ENCODE measurements at regions not wholly inside any gene's neighbourhood (a gene's known extent, or its start where the extent isn't known, plus 50 kb on each side); places are given as distances from the start of the nearest gene placed in this dataset.

DNA sequence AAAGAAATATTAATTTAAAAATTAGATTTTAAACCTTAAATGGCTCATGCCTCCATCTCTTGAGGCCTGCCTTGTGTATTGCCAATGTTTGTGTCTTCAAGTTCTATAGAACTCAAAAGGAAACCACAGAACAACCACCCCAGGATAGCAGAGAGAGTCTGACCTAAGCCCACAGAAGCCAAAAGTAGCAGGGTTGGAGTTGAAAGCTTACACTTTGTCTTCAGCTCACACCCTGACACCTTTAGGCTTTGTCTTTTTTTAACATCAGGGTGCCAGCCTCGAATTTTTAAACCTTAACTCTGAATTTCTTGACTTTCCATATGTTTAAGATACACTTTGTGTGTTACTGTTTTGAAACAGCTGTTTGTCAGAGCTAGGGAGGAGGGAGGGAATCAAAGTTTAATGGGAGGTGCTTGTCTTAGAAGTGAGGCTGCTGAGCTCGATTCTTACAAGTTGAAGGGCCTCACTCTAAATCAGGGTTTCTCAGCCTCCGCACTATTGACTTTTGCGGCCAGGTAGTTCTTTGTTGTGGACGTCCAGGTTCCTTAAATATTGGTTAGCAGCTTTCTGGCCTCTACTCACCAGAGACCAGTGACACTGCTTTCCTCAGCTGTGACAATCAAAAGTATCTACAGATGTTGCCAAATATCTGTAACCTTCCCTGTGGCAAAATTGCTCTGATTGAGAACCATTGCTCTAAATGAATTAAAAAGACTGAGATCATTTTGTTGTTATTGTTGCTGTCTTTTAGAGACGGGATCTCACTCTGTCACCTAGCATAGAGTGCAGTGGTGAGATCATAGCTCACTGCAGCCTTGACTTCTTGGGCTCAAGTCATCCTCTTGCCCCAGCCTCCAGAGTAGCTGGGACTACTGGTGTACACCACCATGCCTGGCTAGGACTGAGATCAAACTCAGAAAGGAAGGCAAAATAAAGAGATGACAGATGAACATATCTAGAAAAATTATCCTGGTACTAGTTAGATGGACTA lies 139.2 kb upstream of the EOMES start:
- H3K36me3 ChIP-seq (ENCODE audit: insufficient read depth, low read length) = no peaks in the 10 kb centered on the region
- no peaks in the 10 kb centered on the region for H4K20me1 ChIP-seq (ENCODE audit: insufficient read depth)
- no peak overlapping the region for H3K27ac ChIP-seq (ENCODE audit: low read length)
- H3K9ac ChIP-seq (ENCODE audit: low read length) = no peak overlapping the region
- H3K9me2 ChIP-seq (ENCODE audit: insufficient read depth, low read length) = no peaks in the 10 kb centered on the region
- H2AFZ ChIP-seq (ENCODE audit: low read depth, low read length) = no peak overlapping the region
- H3K4me2 ChIP-seq (ENCODE audit: low read length) = no peak overlapping the region
- TF ChIP-seq SMC3 (conservative IDR thresholded peaks at IDR 0.05; ENCODE audit: poor library complexity) (no peak), POLR2AphosphoS5 (IDR thresholded peaks at IDR 0.05) (no peak), TAF1 (IDR thresholded peaks at IDR 0.05; ENCODE audit: low read depth) (no peak), MXI1 (conservative IDR thresholded peaks at IDR 0.05; ENCODE audit: poor library complexity, severe bottlenecking) (no peak), REST (IDR thresholded peaks at IDR 0.05; ENCODE audit: borderline replicate concordance) (no peak), RAD21 (conservative IDR thresholded peaks at IDR 0.05) (no peak), EZH2 (IDR thresholded peaks at IDR 0.05; ENCODE audit: borderline replicate concordance, insufficient read depth, low read length, poor library complexity, severe bottlenecking) (no peak), EP300 (conservative IDR thresholded peaks at IDR 0.05; ENCODE audit: poor library complexity, severe bottlenecking) (no peak)
- TF ChIP-seq, protein P1, sequence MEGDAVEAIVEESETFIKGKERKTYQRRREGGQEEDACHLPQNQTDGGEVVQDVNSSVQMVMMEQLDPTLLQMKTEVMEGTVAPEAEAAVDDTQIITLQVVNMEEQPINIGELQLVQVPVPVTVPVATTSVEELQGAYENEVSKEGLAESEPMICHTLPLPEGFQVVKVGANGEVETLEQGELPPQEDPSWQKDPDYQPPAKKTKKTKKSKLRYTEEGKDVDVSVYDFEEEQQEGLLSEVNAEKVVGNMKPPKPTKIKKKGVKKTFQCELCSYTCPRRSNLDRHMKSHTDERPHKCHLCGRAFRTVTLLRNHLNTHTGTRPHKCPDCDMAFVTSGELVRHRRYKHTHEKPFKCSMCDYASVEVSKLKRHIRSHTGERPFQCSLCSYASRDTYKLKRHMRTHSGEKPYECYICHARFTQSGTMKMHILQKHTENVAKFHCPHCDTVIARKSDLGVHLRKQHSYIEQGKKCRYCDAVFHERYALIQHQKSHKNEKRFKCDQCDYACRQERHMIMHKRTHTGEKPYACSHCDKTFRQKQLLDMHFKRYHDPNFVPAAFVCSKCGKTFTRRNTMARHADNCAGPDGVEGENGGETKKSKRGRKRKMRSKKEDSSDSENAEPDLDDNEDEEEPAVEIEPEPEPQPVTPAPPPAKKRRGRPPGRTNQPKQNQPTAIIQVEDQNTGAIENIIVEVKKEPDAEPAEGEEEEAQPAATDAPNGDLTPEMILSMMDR (IDR thresholded peaks at IDR 0.05; ENCODE audit: poor library complexity, severe bottlenecking) = no peak
- H3K79me2 ChIP-seq (replicated peaks; ENCODE audit: insufficient read depth, low read length) = no peaks in the 10 kb centered on the region
- H3K27me3 ChIP-seq (ENCODE audit: insufficient read depth, low read depth, low read length) = no peaks in the 10 kb centered on the region
- H3F3A ChIP-seq (ENCODE audit: insufficient read depth, low read length, poor library complexity, severe bottlenecking) = no peaks in the 10 kb centered on the region
- no peaks in the 10 kb centered on the region for H3K9me3 ChIP-seq (ENCODE audit: low read length)
- H3K4me3 ChIP-seq (ENCODE audit: low read length) = no peak overlapping the region

DNA sequence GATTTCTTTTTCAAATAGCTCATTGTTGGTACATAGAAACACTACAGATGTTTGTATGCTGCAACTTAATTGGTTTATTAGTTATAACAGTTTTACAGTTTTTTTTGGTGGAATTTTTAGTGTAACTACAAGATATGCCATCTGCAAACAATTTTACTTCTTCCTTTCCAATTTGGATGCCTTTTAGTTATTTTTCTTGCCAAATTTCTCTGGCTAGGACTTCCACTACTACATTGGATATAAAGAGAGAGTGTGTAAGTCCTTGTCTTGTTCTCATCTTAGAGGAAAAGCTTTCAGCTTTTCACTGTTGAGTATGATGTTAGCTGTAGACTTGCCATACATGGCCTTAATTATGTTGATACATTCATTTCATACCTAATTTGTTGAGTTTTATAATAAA lies 143.6 kb upstream of the EOMES start:
- TF ChIP-seq RAD21 (conservative IDR thresholded peaks at IDR 0.05) = no peak
- no peak for TF ChIP-seq TAF1 (IDR thresholded peaks at IDR 0.05; ENCODE audit: low read depth)
- TF ChIP-seq MXI1 (conservative IDR thresholded peaks at IDR 0.05; ENCODE audit: poor library complexity, severe bottlenecking) = no peak
- no peak for TF ChIP-seq EZH2 (IDR thresholded peaks at IDR 0.05; ENCODE audit: borderline replicate concordance, insufficient read depth, low read length, poor library complexity, severe bottlenecking)
- no peak for TF ChIP-seq POLR2AphosphoS5 (IDR thresholded peaks at IDR 0.05)
- TF ChIP-seq REST (IDR thresholded peaks at IDR 0.05; ENCODE audit: borderline replicate concordance) = no peak
- no peak for TF ChIP-seq EP300 (conservative IDR thresholded peaks at IDR 0.05; ENCODE audit: poor library complexity, severe bottlenecking)
- TF ChIP-seq SMC3 (conservative IDR thresholded peaks at IDR 0.05; ENCODE audit: poor library complexity) = no peak
- Histone ChIP-seq H3K79me2 (replicated peaks; ENCODE audit: insufficient read depth, low read length) (no peaks in the 10 kb centered on the region), H3K36me3 (ENCODE audit: insufficient read depth, low read length) (no peaks in the 10 kb centered on the region), H3K4me3 (ENCODE audit: low read length) (no peak overlapping the region), H3F3A (ENCODE audit: insufficient read depth, low read length, poor library complexity, severe bottlenecking) (no peaks in the 10 kb centered on the region), H4K20me1 (ENCODE audit: insufficient read depth) (no peaks in the 10 kb centered on the region), H3K4me2 (ENCODE audit: low read length) (no peak overlapping the region), H3K27ac (ENCODE audit: low read length) (no peak overlapping the region), H2AFZ (ENCODE audit: low read depth, low read length) (no peak overlapping the region), H3K9me2 (ENCODE audit: insufficient read depth, low read length) (no peaks in the 10 kb centered on the region), H3K9me3 (ENCODE audit: low read length) (peaks cover 4% of the 10 kb centered on the region), H3K27me3 (ENCODE audit: insufficient read depth, low read depth, low read length) (no peaks in the 10 kb centered on the region), H3K9ac (ENCODE audit: low read length) (no peak overlapping the region)
